HEK293 (cell line): ENCODE measurements at regions not wholly inside any gene's neighbourhood (a gene's known extent, or its start where the extent isn't known, plus 50 kb on each side); places are given as distances from the start of the nearest gene placed in this dataset.

Source experiments
- CTCF ChIA-PET: fragments of 350-600 bp; formaldehyde crosslinking; extraction: SDS; loops from one replicate; lab custom pipeline; 2021; ENCODE audit warnings: antibody characterized with exemption; lab: Yijun Ruan, JAX
- POLR2A ChIA-PET: fragments of 300-600 bp; formaldehyde crosslinking; extraction: SDS; loops from one replicate; lab custom pipeline; 2020; ENCODE audit warnings: antibody characterized with exemption, inconsistent platforms; lab: Yijun Ruan, JAX
- H3K27ac ChIP-seq: fragments of 200-500 bp; sonication (Bioruptor generic); 2 replicates; pipeline ENCODE4 v1.5.1; 2014; ENCODE audit warnings: low read depth, low read length, control low read depth, inconsistent platforms; ENCODE audit errors: extremely low read depth
- H3K36me3 ChIP-seq, 2 experiments: fragments of 200-500 bp in 1 of 2; sonication (Bioruptor generic) in 1 of 2; 1 replicate in 1 of 2; 2 replicates in 1 of 2; pipeline ENCODE4 v1.5.1; 2014 to 2017; ENCODE audit warnings: inconsistent platforms in 2 of 2, low read length in 2 of 2; ENCODE audit not compliant: control insufficient read depth in 2 of 2, insufficient read depth in 1 of 2
- H3K4me1 ChIP-seq: fragments of 200-500 bp; sonication (Bioruptor generic); 2 replicates; pipeline ENCODE4 v1.5.1; 2014; ENCODE audit warnings: mild to moderate bottlenecking, low read length, inconsistent platforms; ENCODE audit not compliant: control insufficient read depth, insufficient read depth
- H3K4me3 ChIP-seq: 2 replicates; pipeline ENCODE4 v1.5.1; 2011; ENCODE audit warnings: low read depth, mild to moderate bottlenecking, control low read depth, low read length, moderate library complexity
- H3K9me3 ChIP-seq: fragments of 200-500 bp; sonication (Bioruptor generic); 2 replicates; pipeline ENCODE4 v1.5.1; 2014; ENCODE audit warnings: low read depth, low read length, inconsistent platforms; ENCODE audit not compliant: control insufficient read depth, insufficient read depth
- GLIS1 ChIP-seq: fragments of 450-650 bp; formaldehyde crosslinking; IDR thresholded peaks from 2 replicates; pipeline ENCODE4 v1.5.1; 2016; ENCODE audit warnings: missing biosample characterization, missing genetic modification characterization
- KLF10 ChIP-seq: fragments of 450-650 bp; IDR thresholded peaks from 2 replicates; pipeline ENCODE4 v1.5.1; 2018; ENCODE audit warnings: missing biosample characterization, mild to moderate bottlenecking, missing genetic modification characterization
- REPIN1 ChIP-seq: fragments of 450-650 bp; formaldehyde crosslinking; IDR thresholded peaks from 2 replicates; pipeline ENCODE4 v1.5.1; 2017; ENCODE audit warnings: missing biosample characterization, missing genetic modification characterization, low read depth
- SP2 ChIP-seq: fragments of 450-650 bp; formaldehyde crosslinking; IDR thresholded peaks from 2 replicates; pipeline ENCODE4 v1.5.1; 2016; ENCODE audit warnings: missing biosample characterization, missing genetic modification characterization
- ZBTB44 ChIP-seq: fragments of 450-650 bp; IDR thresholded peaks from 2 replicates; pipeline ENCODE4 v1.5.1; 2018; ENCODE audit warnings: missing biosample characterization, mild to moderate bottlenecking, missing genetic modification characterization
- ZBTB7A ChIP-seq: fragments of 450-650 bp; formaldehyde crosslinking; IDR thresholded peaks from 2 replicates; pipeline ENCODE4 v1.5.1; 2016; ENCODE audit warnings: low read depth, missing biosample characterization, missing genetic modification characterization
- ZIC2 ChIP-seq: fragments of 450-650 bp; formaldehyde crosslinking; IDR thresholded peaks from 2 replicates; pipeline ENCODE4 v1.5.1; 2016; ENCODE audit warnings: missing biosample characterization, missing genetic modification characterization
- ZNF112 ChIP-seq: fragments of 450-650 bp; formaldehyde crosslinking; IDR thresholded peaks from 2 replicates; pipeline ENCODE4 v1.5.0; 2017; ENCODE audit warnings: missing biosample characterization, missing genetic modification characterization
- ZNF19 ChIP-seq: fragments of 450-650 bp; formaldehyde crosslinking; IDR thresholded peaks from 2 replicates; pipeline ENCODE4; 2016; ENCODE audit warnings: missing biosample characterization, missing genetic modification characterization, low read depth
- ZNF274 ChIP-seq, 2 experiments: fragments of 200-500 bp in 1 of 2; fragments of 450-650 bp in 1 of 2; sonication (Bioruptor generic) in 1 of 2; formaldehyde crosslinking in 1 of 2; IDR thresholded peaks; 2 replicates each; pipeline versions ENCODE4 v1.5.1 to v1.6.1; 2014 to 2016; ENCODE audit warnings: borderline replicate concordance in 1 of 2, inconsistent platforms in 1 of 2, low read length in 1 of 2, missing biosample characterization in 1 of 2, missing genetic modification characterization in 1 of 2
- ZNF292 ChIP-seq: fragments of 450-650 bp; formaldehyde crosslinking; IDR thresholded peaks from 2 replicates; pipeline ENCODE4 v1.5.1; 2016; ENCODE audit warnings: low read depth, missing biosample characterization, missing genetic modification characterization, borderline replicate concordance
- ZNF350 ChIP-seq: fragments of 450-650 bp; formaldehyde crosslinking; IDR thresholded peaks from 2 replicates; pipeline ENCODE4 v1.5.0; 2017; ENCODE audit warnings: missing biosample characterization, mild to moderate bottlenecking, missing genetic modification characterization
- ZNF366 ChIP-seq: fragments of 450-650 bp; formaldehyde crosslinking; conservative IDR thresholded peaks from 2 replicates; pipeline ENCODE4 v1.5.1; 2016; ENCODE audit warnings: missing biosample characterization, missing genetic modification characterization
- ZNF37A ChIP-seq: fragments of 450-650 bp; IDR thresholded peaks from 2 replicates; pipeline ENCODE4 v1.5.1; 2018; ENCODE audit warnings: missing biosample characterization, missing genetic modification characterization
- ZNF426 ChIP-seq: fragments of 450-650 bp; formaldehyde crosslinking; IDR thresholded peaks from 2 replicates; pipeline ENCODE4 v1.5.1; 2017; ENCODE audit warnings: missing biosample characterization, missing genetic modification characterization, mild to moderate bottlenecking, inconsistent platforms, moderate library complexity
- ZNF488 ChIP-seq: fragments of 450-650 bp; formaldehyde crosslinking; IDR thresholded peaks from 2 replicates; pipeline ENCODE4 v1.5.1; 2016; ENCODE audit warnings: missing biosample characterization, missing genetic modification characterization
- ZNF510 ChIP-seq: fragments of 450-650 bp; formaldehyde crosslinking; IDR thresholded peaks from 2 replicates; pipeline ENCODE4 v1.5.1; 2018; ENCODE audit warnings: mild to moderate bottlenecking, missing genetic modification characterization, missing biosample characterization; ENCODE audit not compliant: insufficient replicate concordance
- ZNF530 ChIP-seq: fragments of 450-650 bp; formaldehyde crosslinking; IDR thresholded peaks from 2 replicates; pipeline ENCODE4 v1.5.1; 2016; ENCODE audit warnings: low read depth, missing biosample characterization, missing genetic modification characterization
- ZNF555 ChIP-seq: fragments of 450-650 bp; formaldehyde crosslinking; conservative IDR thresholded peaks from 2 replicates; pipeline ENCODE4 v1.5.1; 2017; ENCODE audit warnings: missing biosample characterization, mild to moderate bottlenecking, missing genetic modification characterization, inconsistent platforms
- ZNF561 ChIP-seq: fragments of 450-650 bp; IDR thresholded peaks from 2 replicates; pipeline ENCODE4 v1.5.1; 2018; ENCODE audit warnings: missing biosample characterization, missing genetic modification characterization, borderline replicate concordance
- ZNF585B ChIP-seq: fragments of 450-650 bp; formaldehyde crosslinking; IDR thresholded peaks from 2 replicates; pipeline ENCODE4 v1.5.1; 2016; ENCODE audit warnings: missing biosample characterization, missing genetic modification characterization
- ZNF837 ChIP-seq: fragments of 450-650 bp; formaldehyde crosslinking; IDR thresholded peaks from 2 replicates; pipeline ENCODE4 v1.5.1; 2016; ENCODE audit warnings: missing biosample characterization, missing genetic modification characterization
- ZSCAN4 ChIP-seq: fragments of 450-650 bp; formaldehyde crosslinking; IDR thresholded peaks from 2 replicates; pipeline ENCODE4 v1.5.1; 2017; ENCODE audit warnings: missing biosample characterization, missing genetic modification characterization
- TF ChIP-seq, protein P1 (sequence below): fragments of 450-650 bp; formaldehyde crosslinking; IDR thresholded peaks from 2 replicates; pipeline ENCODE4 v1.5.1; 2016; ENCODE audit warnings: missing biosample characterization, missing genetic modification characterization

GRCh38 chr20:58141496-58141895 is 87.0 kb downstream of the ANKRD60 start:
- Histone ChIP-seq H3K36me3 (no peaks in the 10 kb centered on the region), H3K9me3 (no peaks in the 10 kb centered on the region), H3K4me1 (no peaks in the 10 kb centered on the region), H3K27ac (no peak overlapping the region), H3K4me3 (no peak overlapping the region)
- ChIA-PET POLR2A (no interaction called here), CTCF (no interaction called here)
- TF ChIP-seq KLF10 (tag by site-specific recombination), result no peak
- TF ChIP-seq ZNF37A (tag by site-specific recombination), result no peak
- no peak for TF ChIP-seq ZNF555 (tag by site-specific recombination)
- TF ChIP-seq ZNF426 (tag by site-specific recombination), result no peak
- TF ChIP-seq ZSCAN4 (tag by site-specific recombination), result no peak
- TF ChIP-seq ZBTB7A, result no peak
- no peak for TF ChIP-seq GLIS1 (tag by site-specific recombination)
- no peak for TF ChIP-seq ZNF274 (IDR thresholded peaks at IDR 0.05; ENCODE audit: low read length)
- TF ChIP-seq ZNF274 (tag by site-specific recombination; IDR thresholded peaks at IDR 0.05; ENCODE audit: borderline replicate concordance), result no peak
- TF ChIP-seq, protein P1, sequence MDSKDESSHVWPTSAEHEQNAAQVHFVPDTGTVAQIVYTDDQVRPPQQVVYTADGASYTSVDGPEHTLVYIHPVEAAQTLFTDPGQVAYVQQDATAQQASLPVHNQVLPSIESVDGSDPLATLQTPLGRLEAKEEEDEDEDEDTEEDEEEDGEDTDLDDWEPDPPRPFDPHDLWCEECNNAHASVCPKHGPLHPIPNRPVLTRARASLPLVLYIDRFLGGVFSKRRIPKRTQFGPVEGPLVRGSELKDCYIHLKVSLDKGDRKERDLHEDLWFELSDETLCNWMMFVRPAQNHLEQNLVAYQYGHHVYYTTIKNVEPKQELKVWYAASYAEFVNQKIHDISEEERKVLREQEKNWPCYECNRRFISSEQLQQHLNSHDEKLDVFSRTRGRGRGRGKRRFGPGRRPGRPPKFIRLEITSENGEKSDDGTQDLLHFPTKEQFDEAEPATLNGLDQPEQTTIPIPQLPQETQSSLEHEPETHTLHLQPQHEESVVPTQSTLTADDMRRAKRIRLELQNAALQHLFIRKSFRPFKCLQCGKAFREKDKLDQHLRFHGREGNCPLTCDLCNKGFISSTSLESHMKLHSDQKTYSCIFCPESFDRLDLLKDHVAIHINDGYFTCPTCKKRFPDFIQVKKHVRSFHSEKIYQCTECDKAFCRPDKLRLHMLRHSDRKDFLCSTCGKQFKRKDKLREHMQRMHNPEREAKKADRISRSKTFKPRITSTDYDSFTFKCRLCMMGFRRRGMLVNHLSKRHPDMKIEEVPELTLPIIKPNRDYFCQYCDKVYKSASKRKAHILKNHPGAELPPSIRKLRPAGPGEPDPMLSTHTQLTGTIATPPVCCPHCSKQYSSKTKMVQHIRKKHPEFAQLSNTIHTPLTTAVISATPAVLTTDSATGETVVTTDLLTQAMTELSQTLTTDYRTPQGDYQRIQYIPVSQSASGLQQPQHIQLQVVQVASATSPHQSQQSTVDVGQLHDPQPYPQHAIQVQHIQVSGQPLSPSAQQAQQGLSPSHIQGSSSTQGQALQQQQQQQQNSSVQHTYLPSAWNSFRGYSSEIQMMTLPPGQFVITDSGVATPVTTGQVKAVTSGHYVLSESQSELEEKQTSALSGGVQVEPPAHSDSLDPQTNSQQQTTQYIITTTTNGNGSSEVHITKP (tag by site-specific recombination), result no peak
- no peak for TF ChIP-seq ZNF112 (tag by site-specific recombination)
- no peak for TF ChIP-seq ZNF510 (tag by site-specific recombination)
- no peak for TF ChIP-seq ZIC2 (tag by site-specific recombination)

- CTCF ChIA-PET, result no interaction called here
- Histone ChIP-seq H3K27ac (no peak overlapping the region), H3K36me3 (no peaks in the 10 kb centered on the region), H3K4me1 (no peaks in the 10 kb centered on the region), H3K9me3 (no peaks in the 10 kb centered on the region), H3K4me3 (no peak overlapping the region)
- POLR2A ChIA-PET, result no interaction called here
- no peak for TF ChIP-seq REPIN1 (tag by site-specific recombination)
- no peak for TF ChIP-seq ZNF350 (tag by site-specific recombination)
- no peak for TF ChIP-seq ZNF292 (tag by site-specific recombination)
- no peak for TF ChIP-seq ZNF530 (tag by site-specific recombination)
- TF ChIP-seq ZNF366, result no peak
- no peak for TF ChIP-seq ZNF488
- TF ChIP-seq SP2 (tag by site-specific recombination), result no peak
- no peak for TF ChIP-seq ZNF561 (tag by site-specific recombination)
- TF ChIP-seq ZNF19, result no peak
- TF ChIP-seq ZNF837 (tag by site-specific recombination), result no peak
- no peak for TF ChIP-seq ZNF585B
- no peak for TF ChIP-seq ZNF274 (IDR thresholded peaks at IDR 0.05; ENCODE audit: low read length)
- TF ChIP-seq ZNF274 (tag by site-specific recombination; IDR thresholded peaks at IDR 0.05; ENCODE audit: borderline replicate concordance), result no peak
- TF ChIP-seq ZBTB44 (tag by site-specific recombination), result no peak
These were observed 87.5 kb downstream of the ANKRD60 start for GRCh38 chr20:58140787-58141425.
